HL-60 (cell line): ENCODE measurements at regions not wholly inside any gene's neighbourhood (a gene's known extent, or its start where the extent isn't known, plus 50 kb on each side); places are given as distances from the start of the nearest gene placed in this dataset.

ENCODE experiments used
- DNase-seq, 2 experiments: peaks; one replicate each; pipeline ENCODE4 v3.0.0-alpha.2; 2010 to 2020; ENCODE audit warnings: low read depth in 1 of 2, low spot score in 1 of 2
- H3K27ac ChIP-seq: fragments of 250-450 bp; sonication (Bioruptor Pico); replicated peaks from 2 replicates; pipeline ENCODE4 v1.5.1; 2020; ENCODE audit warnings: mild to moderate bottlenecking, moderate library complexity
- H3K27me3 ChIP-seq: fragments of 250-450 bp; sonication (Bioruptor Pico); 2 replicates; pipeline ENCODE4 v1.5.1; 2021; ENCODE audit warnings: mild to moderate bottlenecking, moderate library complexity; ENCODE audit not compliant: insufficient read depth, poor library complexity, severe bottlenecking
- H3K4me3 ChIP-seq: replicated peaks from 2 replicates; pipeline ENCODE4 v1.5.1; 2011; ENCODE audit warnings: mild to moderate bottlenecking, control low read depth, low read length; ENCODE audit not compliant: insufficient read depth
- CTCF ChIP-seq: IDR thresholded peaks from one replicate; pipeline ENCODE4 v1.5.1; 2011; ENCODE audit warnings: low read length, control low read depth, inconsistent platforms; ENCODE audit not compliant: insufficient read depth
- GABPA ChIP-seq: IDR thresholded peaks from 2 replicates; pipeline ENCODE4 v1.6.1; 2012; ENCODE audit warnings: low read depth
- POLR2AphosphoS5 ChIP-seq: IDR thresholded peaks from 2 replicates; pipeline ENCODE4 v1.6.1; 2012; ENCODE audit warnings: low read depth
- REST ChIP-seq: IDR thresholded peaks from 2 replicates; pipeline ENCODE4 v1.6.1; 2012; ENCODE audit warnings: low read depth; ENCODE audit not compliant: insufficient replicate concordance
- SPI1 ChIP-seq: IDR thresholded peaks from 2 replicates; pipeline ENCODE4 v1.6.1; 2012; ENCODE audit warnings: low read depth, mild to moderate bottlenecking, borderline replicate concordance

GRCh38 chr6:126170978-126171382, 168.9 kb upstream of the CENPW start:
- TF ChIP-seq POLR2AphosphoS5 (no peak), GABPA (no peak), REST (no peak), CTCF (peak; percentile 28), SPI1 (peak; percentile 32; the same call in 1 of the 2 replicates)
- Histone ChIP-seq H3K27ac (no peak overlapping the region), H3K4me3 (no peak overlapping the region), H3K27me3 (no peaks in the 10 kb centered on the region)
- DNase-seq = peak in 1 of 2 experiments; percentile 59

- TF ChIP-seq SPI1 (no peak), POLR2AphosphoS5 (no peak), REST (no peak), GABPA (no peak), CTCF (no peak)
- no peak for DNase-seq
- no peak overlapping the region for H3K4me3 ChIP-seq
- no peaks in the 10 kb centered on the region for H3K27me3 ChIP-seq
- no peak overlapping the region for H3K27ac ChIP-seq
These were observed 167.8 kb upstream of the CENPW start for GRCh38 chr6:126172131-126172530.

GRCh38 chr6:126173265-126173664, 166.7 kb upstream of the CENPW start:
- no peak for DNase-seq
- TF ChIP-seq SPI1 (no peak), POLR2AphosphoS5 (no peak), GABPA (no peak), CTCF (no peak), REST (no peak)
- no peak overlapping the region for H3K27ac ChIP-seq
- no peak overlapping the region for H3K4me3 ChIP-seq
- no peaks in the 10 kb centered on the region for H3K27me3 ChIP-seq
